CD4-positive, alpha-beta memory T cell (primary cell): ENCODE measurements at regions not wholly inside any gene's neighbourhood (a gene's known extent, or its start where the extent isn't known, plus 50 kb on each side); places are given as distances from the start of the nearest gene placed in this dataset.

Experiments
- CTCF ChIA-PET: fragments of 350-600 bp; sonication (Branson Sonifier 250); formaldehyde crosslinking; loops from one replicate; lab custom pipeline; 2021; ENCODE audit warnings: inconsistent platforms; ENCODE audit not compliant: partially characterized antibody; lab: Charles Lee
- POLR2A ChIA-PET: fragments of 350-600 bp; sonication (Branson Sonifier 250); formaldehyde crosslinking; loops from one replicate; lab custom pipeline; 2021; ENCODE audit not compliant: partially characterized antibody; lab: Charles Lee
- DNase-seq, 5 donors: peaks; one replicate each; pipeline versions ENCODE4 v3.0.0 to v3.0.0-alpha.2; 2020 to 2022; ENCODE audit warnings: mixed read lengths in 1 of 5
- H3K27ac ChIP-seq: one replicate; pipeline ENCODE4 v1.7.0; 2013; ENCODE audit warnings: low read depth, low read length
- H3K27me3 ChIP-seq: 2 replicates; pipeline ENCODE4 v1.7.0; 2013; ENCODE audit warnings: mild to moderate bottlenecking, low read length, moderate library complexity; ENCODE audit not compliant: insufficient read depth
- H3K36me3 ChIP-seq: 2 replicates; pipeline ENCODE4 v1.7.0; 2013; ENCODE audit warnings: mild to moderate bottlenecking, low read length, moderate library complexity; ENCODE audit not compliant: insufficient read depth
- H3K4me1 ChIP-seq: 2 replicates; pipeline ENCODE4 v1.7.0; 2013; ENCODE audit warnings: mild to moderate bottlenecking, low read length, moderate library complexity; ENCODE audit not compliant: insufficient read depth
- H3K4me3 ChIP-seq, 2 donors: one replicate each; pipeline ENCODE4 v1.7.0; 2013; ENCODE audit warnings: low read length in 2 of 2, mild to moderate bottlenecking in 1 of 2
- H3K9me3 ChIP-seq, 2 donors: one replicate each; pipeline ENCODE4 v1.7.0; 2013; ENCODE audit warnings: low read length in 2 of 2, control low read depth in 1 of 2; ENCODE audit not compliant: control insufficient read depth in 1 of 2
- H3K27ac Mint-ChIP-seq, 7 donors: one replicate each; pipeline ENCODE4 v1.8.0; 2020 to 2021; ENCODE audit warnings: mixed read lengths in 7 of 7, mild to moderate bottlenecking in 6 of 7, inconsistent platforms in 3 of 7, moderate library complexity in 3 of 7
- H3K27me3 Mint-ChIP-seq, 2 donors: one replicate each; pipeline ENCODE4 v1.8.0; 2020 to 2021; ENCODE audit warnings: mixed read lengths in 2 of 2
- H3K36me3 Mint-ChIP-seq, 2 donors: one replicate each; pipeline ENCODE4 v1.8.0; 2020 to 2021; ENCODE audit warnings: mixed read lengths in 2 of 2, inconsistent platforms in 1 of 2, mild to moderate bottlenecking in 1 of 2
- H3K4me1 Mint-ChIP-seq, 4 donors: one replicate each; pipeline ENCODE4 v1.8.0; 2020 to 2021; ENCODE audit warnings: mixed read lengths in 4 of 4, mild to moderate bottlenecking in 1 of 4
- H3K4me3 Mint-ChIP-seq, 8 donors: one replicate each; pipeline ENCODE4 v1.8.0; 2020 to 2021; ENCODE audit warnings: mixed read lengths in 8 of 8, mild to moderate bottlenecking in 7 of 8, moderate library complexity in 6 of 8, inconsistent platforms in 3 of 8
- H3K9me3 Mint-ChIP-seq, 8 donors: one replicate each; pipeline ENCODE4 v1.8.0; 2020 to 2021; ENCODE audit warnings: mixed read lengths in 8 of 8, mild to moderate bottlenecking in 5 of 8, inconsistent platforms in 3 of 8, moderate library complexity in 1 of 8
- intact Hi-C: fragments of 100-400 bp; cut with micrococcal nuclease; formaldehyde crosslinking; loops from one replicate; pipeline ENCODE4 v1.15.1; 2023

GRCh38 chr14:61891810-61892209 is 129.6 kb downstream of the SNAPC1 start:
- no peaks in the 10 kb centered on the region for H3K27me3 ChIP-seq
- Mint-ChIP-seq H3K9me3 (no peaks in the 10 kb centered on the region), H3K36me3 (no peaks in the 10 kb centered on the region), H3K27ac (no peak overlapping the region), H3K4me1 (peaks cover 10 to 21% (median 16%) of the 10 kb centered on the region in 4 donors), H3K4me3 (no peak overlapping the region), H3K27me3 (peaks cover 0 to 3% of the 10 kb centered on the region in 2 donors)
- no peak for DNase-seq
- peaks cover 14% of the 10 kb centered on the region for H3K4me1 ChIP-seq
- no peak overlapping the region for H3K4me3 ChIP-seq
- ChIA-PET POLR2A (no interaction called here), CTCF (interaction anchor here (1.6 kb wide), 1 partner anchor 234 kb away, joined by 3 read pairs; no protein-coding TSS in a partner anchor)
- intact Hi-C loops: no loop called here
- H3K9me3 ChIP-seq: no peaks in the 10 kb centered on the region
- no peaks in the 10 kb centered on the region for H3K36me3 ChIP-seq
- no peak overlapping the region for H3K27ac ChIP-seq

GRCh38 chr14:61893371-61893940 is 131.2 kb downstream of the SNAPC1 start:
- no peak overlapping the region for H3K4me3 ChIP-seq
- H3K27ac Mint-ChIP-seq: peak overlapping the region in 1 of 7 donors; percentile 32
- H3K4me3 Mint-ChIP-seq: no peak overlapping the region
- DNase-seq: no peak
- H3K4me1 ChIP-seq: peaks cover 14% of the 10 kb centered on the region
- intact Hi-C loops: no loop called here
- H3K9me3 ChIP-seq: no peaks in the 10 kb centered on the region
- ChIA-PET CTCF (interaction anchor here (1.1 to 3.5 kb wide), 2 partner anchors 11 to 233 kb away, joined by 3 to 12 read pairs; no protein-coding TSS in a partner anchor), POLR2A (no interaction called here)
- H3K27me3 Mint-ChIP-seq: peaks cover 2 to 3% of the 10 kb centered on the region in 2 donors
- H3K9me3 Mint-ChIP-seq: no peaks in the 10 kb centered on the region
- no peaks in the 10 kb centered on the region for H3K36me3 ChIP-seq
- no peak overlapping the region for H3K27ac ChIP-seq
- peaks cover 10 to 21% (median 16%) of the 10 kb centered on the region in 4 donors for H3K4me1 Mint-ChIP-seq
- no peaks in the 10 kb centered on the region for H3K36me3 Mint-ChIP-seq
- H3K27me3 ChIP-seq: no peaks in the 10 kb centered on the region

- Mint-ChIP-seq H3K27me3 (peaks cover 2 to 3% of the 10 kb centered on the region in 2 donors), H3K4me3 (no peak overlapping the region)
- CTCF ChIA-PET: interaction anchor here (0.7 to 3.5 kb wide), 4 partner anchors 10 to 235 kb away, joined by 3 to 12 read pairs (median 5); no protein-coding TSS in a partner anchor
Observed at GRCh38 chr14:61894452-61895077, 132.3 kb downstream of the SNAPC1 start.

DNA sequence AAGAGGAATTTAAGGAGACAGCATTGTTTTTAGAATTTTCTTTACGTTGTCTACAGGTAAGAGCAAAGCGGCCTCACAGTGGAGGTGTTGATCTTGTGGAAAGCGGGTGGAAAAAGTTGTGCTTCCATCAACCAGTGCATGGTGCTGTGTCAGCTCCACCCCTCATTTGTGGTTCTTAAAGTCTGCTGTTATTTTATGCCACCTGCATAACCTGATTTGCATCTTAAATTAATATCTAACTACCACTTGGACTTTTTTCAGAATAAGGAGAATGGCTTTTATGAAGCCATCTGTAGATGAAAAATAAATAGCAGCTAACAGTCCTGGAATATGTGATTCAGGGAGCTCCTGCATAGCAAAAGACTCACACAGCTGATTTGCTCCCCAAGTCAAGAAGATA is 135.1 kb downstream of the SNAPC1 start:
- H3K27me3 Mint-ChIP-seq: peaks cover 2 to 3% of the 10 kb centered on the region in 2 donors

More at GRCh38 chr14:61894452-61895077, 132.3 kb downstream of the SNAPC1 start:
- H3K27ac ChIP-seq: no peak overlapping the region
- intact Hi-C loops: loop anchor here (1.0 kb wide), 1 partner anchor 233 kb away; no protein-coding TSS in a partner anchor
- peak in 4 of 5 donors; percentile 4 to 31 (median 16) for DNase-seq
- no peaks in the 10 kb centered on the region for H3K36me3 ChIP-seq
- no peaks in the 10 kb centered on the region for H3K9me3 Mint-ChIP-seq
- H3K36me3 Mint-ChIP-seq: no peaks in the 10 kb centered on the region
- POLR2A ChIA-PET: no interaction called here
- no peaks in the 10 kb centered on the region for H3K27me3 ChIP-seq
- no peak overlapping the region for H3K4me3 ChIP-seq
- peaks cover 12% of the 10 kb centered on the region for H3K4me1 ChIP-seq
- H3K27ac Mint-ChIP-seq: no peak overlapping the region
- peaks cover 8 to 15% (median 11%) of the 10 kb centered on the region in 4 donors for H3K4me1 Mint-ChIP-seq
- no peaks in the 10 kb centered on the region for H3K9me3 ChIP-seq

GRCh38 chr14:61898568-61898967 is 136.3 kb downstream of the SNAPC1 start:
- POLR2A ChIA-PET: no interaction called here
- H3K4me3 ChIP-seq: no peak overlapping the region
- H3K27me3 ChIP-seq: no peaks in the 10 kb centered on the region
- Mint-ChIP-seq H3K27me3 (peaks cover 0 to 2% of the 10 kb centered on the region in 2 donors), H3K27ac (no peak overlapping the region), H3K9me3 (no peaks in the 10 kb centered on the region), H3K4me3 (no peak overlapping the region), H3K4me1 (no peaks in the 10 kb centered on the region), H3K36me3 (no peaks in the 10 kb centered on the region)
- CTCF ChIA-PET: no interaction called here
- intact Hi-C loops: no loop called here
- no peak overlapping the region for H3K27ac ChIP-seq
- H3K36me3 ChIP-seq: no peaks in the 10 kb centered on the region
- H3K4me1 ChIP-seq: no peaks in the 10 kb centered on the region
- DNase-seq: no peak
- H3K9me3 ChIP-seq: no peaks in the 10 kb centered on the region

More for the DNA sequence above, 135.1 kb downstream of the SNAPC1 start:
- intact Hi-C loops: no loop called here
- Histone ChIP-seq H3K4me3 (no peak overlapping the region), H3K27me3 (no peaks in the 10 kb centered on the region), H3K27ac (no peak overlapping the region), H3K36me3 (no peaks in the 10 kb centered on the region), H3K9me3 (no peaks in the 10 kb centered on the region), H3K4me1 (no peaks in the 10 kb centered on the region)
- ChIA-PET POLR2A (no interaction called here), CTCF (interaction anchor here (1.2 kb wide), 1 partner anchor 229 kb away, joined by 3 read pairs; no protein-coding TSS in a partner anchor)
- no peak overlapping the region for H3K27ac Mint-ChIP-seq
- H3K4me1 Mint-ChIP-seq: no peaks in the 10 kb centered on the region
- no peak for DNase-seq
- no peaks in the 10 kb centered on the region for H3K36me3 Mint-ChIP-seq
- H3K9me3 Mint-ChIP-seq: no peaks in the 10 kb centered on the region
- no peak overlapping the region for H3K4me3 Mint-ChIP-seq

DNA sequence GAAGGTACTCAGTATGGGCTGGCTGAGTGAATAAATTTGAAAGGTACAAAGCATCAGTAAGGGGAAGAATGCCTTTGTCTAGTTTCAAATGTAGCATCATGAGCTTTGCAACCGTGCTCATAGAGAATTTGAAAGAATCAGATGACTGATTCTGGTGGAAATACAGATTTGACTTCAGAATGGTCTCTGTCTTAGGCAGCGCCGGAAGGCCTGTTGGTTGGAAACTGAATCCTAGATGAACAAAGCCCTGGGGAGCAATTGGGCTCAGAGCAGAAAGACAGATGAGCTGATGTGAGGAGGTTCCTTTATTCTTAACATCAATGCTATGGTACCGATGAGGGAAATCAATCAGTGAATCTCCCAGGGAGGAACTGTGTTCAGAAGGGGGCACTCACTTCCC is 137.3 kb downstream of the SNAPC1 start:
- ChIA-PET CTCF (no interaction called here), POLR2A (no interaction called here)
- Mint-ChIP-seq H3K36me3 (no peaks in the 10 kb centered on the region), H3K27me3 (peaks cover 0 to 2% of the 10 kb centered on the region in 2 donors), H3K27ac (no peak overlapping the region), H3K4me3 (no peak overlapping the region), H3K9me3 (no peaks in the 10 kb centered on the region), H3K4me1 (no peaks in the 10 kb centered on the region)
- Histone ChIP-seq H3K4me1 (no peaks in the 10 kb centered on the region), H3K9me3 (no peaks in the 10 kb centered on the region), H3K27me3 (no peaks in the 10 kb centered on the region), H3K27ac (no peak overlapping the region), H3K4me3 (no peak overlapping the region), H3K36me3 (no peaks in the 10 kb centered on the region)
- intact Hi-C loops: no loop called here
- DNase-seq: no peak

DNA sequence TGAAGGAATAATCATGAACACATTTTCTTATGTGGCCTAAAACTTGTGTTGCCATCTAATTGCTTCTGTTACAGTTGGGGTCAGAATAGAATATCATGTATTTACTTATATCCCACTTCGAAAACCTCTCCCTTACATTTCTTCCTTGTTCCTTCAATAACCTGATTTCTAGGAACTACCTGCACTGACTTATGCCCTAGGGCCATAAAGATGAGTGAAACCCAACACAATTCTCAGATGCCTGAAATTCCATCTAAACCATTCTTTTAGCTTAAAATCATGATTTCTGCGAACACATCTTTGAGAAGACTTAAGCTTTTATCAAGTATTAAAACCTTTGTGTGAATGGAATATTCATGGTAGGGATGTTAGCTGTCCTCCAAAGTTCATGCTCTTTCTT is 142.7 kb downstream of the SNAPC1 start:
- Histone ChIP-seq H3K27me3 (peaks cover 5% of the 10 kb centered on the region), H3K9me3 (no peaks in the 10 kb centered on the region), H3K4me3 (no peak overlapping the region), H3K4me1 (no peaks in the 10 kb centered on the region), H3K36me3 (no peaks in the 10 kb centered on the region), H3K27ac (no peak overlapping the region)
- Mint-ChIP-seq H3K4me1 (no peaks in the 10 kb centered on the region), H3K36me3 (no peaks in the 10 kb centered on the region), H3K27me3 (peaks cover 0 to 9% of the 10 kb centered on the region in 2 donors), H3K4me3 (no peak overlapping the region), H3K27ac (no peak overlapping the region), H3K9me3 (peaks cover 0 to 1% (median 0%) of the 10 kb centered on the region in 8 donors)
- ChIA-PET POLR2A (no interaction called here), CTCF (interaction anchor here (0.8 to 2.4 kb wide), 4 partner anchors 8 to 221 kb away, joined by 3 to 12 read pairs (median 4); no protein-coding TSS in a partner anchor)
- intact Hi-C loops: no loop called here
- DNase-seq: no peak
